ENCODE measurements at regions not wholly inside any gene's neighbourhood (a gene's known extent, or its start where the extent isn't known, plus 50 kb on each side); places are given as distances from the start of the nearest gene placed in this dataset.
"Not testable (repeated sequence)": the region's sequence is repeated elsewhere in the genome, so short reads cannot be mapped to it uniquely, and the experiment has no call there.

DNA sequence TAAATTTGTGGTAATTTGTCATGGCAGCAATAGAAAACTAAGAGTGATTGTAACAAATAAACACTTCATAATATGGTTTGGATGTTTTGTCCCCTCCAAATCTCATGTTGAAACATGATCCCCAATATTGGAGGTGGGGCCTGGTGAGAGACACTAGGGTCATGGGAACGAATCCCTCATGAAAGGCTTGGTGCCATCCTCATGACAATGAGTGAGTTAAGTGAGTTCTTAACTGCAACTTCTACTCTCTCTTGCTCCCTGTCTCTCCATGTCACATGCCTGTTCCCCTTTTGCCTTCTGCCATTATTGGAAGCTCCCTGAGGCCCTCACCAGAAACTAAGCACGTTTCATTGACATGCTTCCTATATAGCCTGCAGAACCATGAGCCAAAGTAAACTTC is 1233.2 kb downstream of the OLFM4 start:
- no peak overlapping the region for H3K27ac ChIP-seq (ENCODE audit: low read depth, low read length)
- H3K4me3 ChIP-seq (ENCODE audit: low read depth, low read length), result no peak overlapping the region
- no peak for DNase-seq (ENCODE audit: low read depth, low spot score)
- TF ChIP-seq, protein P1, sequence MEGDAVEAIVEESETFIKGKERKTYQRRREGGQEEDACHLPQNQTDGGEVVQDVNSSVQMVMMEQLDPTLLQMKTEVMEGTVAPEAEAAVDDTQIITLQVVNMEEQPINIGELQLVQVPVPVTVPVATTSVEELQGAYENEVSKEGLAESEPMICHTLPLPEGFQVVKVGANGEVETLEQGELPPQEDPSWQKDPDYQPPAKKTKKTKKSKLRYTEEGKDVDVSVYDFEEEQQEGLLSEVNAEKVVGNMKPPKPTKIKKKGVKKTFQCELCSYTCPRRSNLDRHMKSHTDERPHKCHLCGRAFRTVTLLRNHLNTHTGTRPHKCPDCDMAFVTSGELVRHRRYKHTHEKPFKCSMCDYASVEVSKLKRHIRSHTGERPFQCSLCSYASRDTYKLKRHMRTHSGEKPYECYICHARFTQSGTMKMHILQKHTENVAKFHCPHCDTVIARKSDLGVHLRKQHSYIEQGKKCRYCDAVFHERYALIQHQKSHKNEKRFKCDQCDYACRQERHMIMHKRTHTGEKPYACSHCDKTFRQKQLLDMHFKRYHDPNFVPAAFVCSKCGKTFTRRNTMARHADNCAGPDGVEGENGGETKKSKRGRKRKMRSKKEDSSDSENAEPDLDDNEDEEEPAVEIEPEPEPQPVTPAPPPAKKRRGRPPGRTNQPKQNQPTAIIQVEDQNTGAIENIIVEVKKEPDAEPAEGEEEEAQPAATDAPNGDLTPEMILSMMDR (IDR thresholded peaks at IDR 0.05; ENCODE audit: low read depth, low read length), result no peak
- no peaks in the 10 kb centered on the region for H3K27me3 ChIP-seq (ENCODE audit: control insufficient read depth, insufficient read depth, low read length)
- ChIA-PET CTCF (no interaction called here), POLR2A (no interaction called here)
- H3K9me3 ChIP-seq (ENCODE audit: control insufficient read depth, insufficient read depth, low read length), result no peaks in the 10 kb centered on the region; the same call in 1 of the 2 replicates

DNA sequence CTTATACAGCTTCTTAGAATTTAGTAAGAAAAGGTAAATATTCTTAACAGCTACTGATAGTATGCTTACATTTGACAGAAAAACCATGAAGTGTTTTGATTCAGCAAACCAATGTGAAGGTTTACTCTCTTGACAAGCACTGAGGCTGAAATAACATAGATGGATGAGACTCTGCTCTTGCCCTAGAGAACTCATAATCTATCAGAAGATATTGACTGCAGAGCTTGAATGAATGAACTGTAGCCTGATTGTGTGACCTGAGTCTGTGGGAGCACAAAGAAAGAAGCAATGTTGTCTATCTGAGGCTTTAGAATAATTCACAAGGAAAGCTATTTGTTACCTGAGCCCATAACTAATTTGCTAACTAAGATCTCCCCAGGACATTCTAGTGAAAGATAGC is 1235.3 kb downstream of the OLFM4 start:
- CTCF ChIA-PET, result no interaction called here

DNA sequence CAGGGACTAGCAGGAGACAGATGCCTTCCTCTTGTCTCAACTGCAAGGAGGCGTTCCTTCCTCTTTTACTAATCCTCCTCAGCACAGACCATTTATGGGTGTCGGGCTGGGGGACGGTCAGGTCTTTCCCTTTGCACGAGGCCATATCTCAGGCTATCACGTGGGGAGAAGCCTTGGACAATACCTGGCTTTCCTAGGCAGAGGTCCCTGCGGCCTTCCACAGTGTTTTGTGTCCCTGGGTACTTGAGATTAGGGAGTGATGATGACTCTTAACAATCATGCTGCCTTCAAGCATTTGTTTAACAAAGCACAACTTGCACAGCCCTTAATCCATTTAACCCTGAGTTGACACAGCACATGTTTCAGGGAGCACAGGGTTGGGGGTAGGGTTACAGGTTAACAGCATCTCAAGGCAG is 1238.6 kb downstream of the OLFM4 start:
- H3K4me3 ChIP-seq (ENCODE audit: low read depth, low read length); CTCF ChIA-PET; DNase-seq (ENCODE audit: low read depth, low spot score); H3K27me3 ChIP-seq (ENCODE audit: control insufficient read depth, insufficient read depth, low read length); H3K27ac ChIP-seq (ENCODE audit: low read depth, low read length); H3K9me3 ChIP-seq (ENCODE audit: control insufficient read depth, insufficient read depth, low read length); POLR2A ChIA-PET: not testable (repeated sequence)

More for the DNA sequence above, 1235.3 kb downstream of the OLFM4 start:
- POLR2A ChIA-PET, result no interaction called here
- H3K27me3 ChIP-seq (ENCODE audit: control insufficient read depth, insufficient read depth, low read length), result no peaks in the 10 kb centered on the region
- no peak for DNase-seq (ENCODE audit: low read depth, low spot score)
- H3K9me3 ChIP-seq (ENCODE audit: control insufficient read depth, insufficient read depth, low read length), result peaks cover under 1% of the 10 kb centered on the region
- no peak overlapping the region for H3K4me3 ChIP-seq (ENCODE audit: low read depth, low read length)
- TF ChIP-seq, protein P1 (IDR thresholded peaks at IDR 0.05; ENCODE audit: low read depth, low read length), result no peak
- no peak overlapping the region for H3K27ac ChIP-seq (ENCODE audit: low read depth, low read length)

DNA sequence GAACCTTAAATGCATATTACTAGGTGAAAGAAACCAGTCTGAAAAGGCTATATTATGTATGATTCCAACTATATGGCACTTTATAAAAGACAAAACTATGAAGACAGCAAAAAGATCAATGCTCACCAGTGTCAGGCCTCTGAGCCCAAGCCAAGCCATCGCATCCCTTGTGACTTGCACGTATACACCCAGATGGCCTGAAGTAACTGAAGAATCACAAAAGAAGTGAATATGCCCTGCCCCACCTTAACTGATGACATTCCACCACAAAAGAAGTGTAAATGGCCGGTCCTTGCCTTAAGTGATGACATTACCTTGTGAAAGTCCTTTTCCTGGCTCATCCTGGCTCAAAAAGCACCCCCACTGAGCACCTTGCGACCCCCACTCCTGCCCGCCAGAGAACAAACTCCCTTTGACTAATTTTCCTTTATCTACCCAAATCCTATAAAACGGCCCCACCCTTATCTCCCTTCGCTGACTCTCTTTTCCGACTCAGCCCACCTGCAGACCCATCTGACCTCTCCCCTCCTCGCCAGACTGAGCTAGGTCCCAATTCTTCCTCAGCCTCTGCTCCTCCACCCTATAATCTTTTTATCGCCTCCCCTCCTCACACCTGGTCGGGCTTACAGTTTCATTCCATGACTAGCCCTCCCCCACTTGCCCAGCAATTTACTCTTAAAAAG is 1239.5 kb downstream of the OLFM4 start:
- POLR2A ChIA-PET; CTCF ChIA-PET; H3K9me3 ChIP-seq (ENCODE audit: control insufficient read depth, insufficient read depth, low read length); H3K27ac ChIP-seq (ENCODE audit: low read depth, low read length); H3K27me3 ChIP-seq (ENCODE audit: control insufficient read depth, insufficient read depth, low read length); DNase-seq (ENCODE audit: low read depth, low spot score); H3K4me3 ChIP-seq (ENCODE audit: low read depth, low read length): not testable (repeated sequence)

DNA sequence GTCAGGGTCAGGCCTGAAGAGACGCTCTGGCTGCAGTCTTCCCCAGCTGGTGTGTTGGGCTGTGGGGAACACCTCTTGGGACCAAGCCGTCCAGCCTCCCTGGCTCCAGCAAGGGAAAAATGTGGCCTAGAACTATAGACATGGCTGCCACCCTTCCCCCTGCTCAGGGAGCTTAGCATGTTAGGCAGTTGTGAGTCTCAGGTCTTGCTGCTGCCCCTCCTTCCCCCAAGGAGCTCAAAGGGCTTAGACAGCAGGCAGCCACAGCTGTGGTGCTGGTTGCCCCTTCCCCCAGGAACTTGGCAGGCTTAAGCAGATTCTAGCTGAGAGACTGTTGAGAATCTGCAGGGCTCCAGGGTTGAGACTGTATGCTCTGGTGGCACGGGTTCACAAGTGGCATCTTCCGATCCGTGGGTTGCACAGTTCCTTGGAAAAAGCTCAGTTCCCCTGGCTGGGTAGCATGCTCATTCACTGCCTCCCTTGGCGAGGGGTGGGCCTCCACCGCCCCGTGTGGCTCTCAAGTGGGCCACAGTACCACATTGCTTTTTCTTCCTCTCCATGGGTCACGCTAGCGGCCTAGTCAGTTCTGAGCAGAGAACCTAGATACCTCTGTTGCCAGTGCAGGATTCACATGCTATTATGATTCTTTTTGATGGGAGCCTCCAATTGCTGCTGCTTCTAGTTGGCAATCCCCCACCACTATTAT is 1258.6 kb downstream of the OLFM4 start:
- CTCF ChIA-PET, result no interaction called here
- TF ChIP-seq, protein P1 (IDR thresholded peaks at IDR 0.05; ENCODE audit: low read depth, low read length), result no peak
- Histone ChIP-seq H3K9me3 (ENCODE audit: control insufficient read depth, insufficient read depth, low read length) (peaks cover 12% of the 10 kb centered on the region), H3K27ac (ENCODE audit: low read depth, low read length) (no peak overlapping the region), H3K27me3 (ENCODE audit: control insufficient read depth, insufficient read depth, low read length) (no peaks in the 10 kb centered on the region), H3K4me3 (ENCODE audit: low read depth, low read length) (no peak overlapping the region)
- POLR2A ChIA-PET, result no interaction called here
- no peak for DNase-seq (ENCODE audit: low read depth, low spot score)

DNA sequence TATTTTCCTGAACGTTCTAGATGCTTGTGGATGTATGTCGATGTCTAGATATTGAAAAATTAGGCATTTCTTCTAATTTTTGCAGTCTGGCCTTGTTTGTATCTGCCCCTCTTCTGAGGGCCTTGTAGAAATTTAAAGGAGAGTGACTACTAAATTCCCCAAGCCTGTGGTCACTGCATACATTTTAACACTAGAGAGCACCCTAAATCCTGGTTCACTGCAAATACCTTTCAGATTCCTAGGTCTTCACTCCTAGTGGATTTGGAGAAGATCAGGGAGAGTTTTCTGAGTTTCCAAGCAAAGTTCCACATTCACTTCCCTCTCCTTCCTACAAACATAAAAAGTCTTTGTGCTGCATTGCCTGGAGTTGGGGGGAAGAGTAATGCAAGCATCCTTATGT is 1272.5 kb downstream of the OLFM4 start:
- Histone ChIP-seq H3K27ac (ENCODE audit: low read depth, low read length) (no peak overlapping the region), H3K4me3 (ENCODE audit: low read depth, low read length) (no peak overlapping the region), H3K9me3 (ENCODE audit: control insufficient read depth, insufficient read depth, low read length) (peaks cover 26% of the 10 kb centered on the region), H3K27me3 (ENCODE audit: control insufficient read depth, insufficient read depth, low read length) (no peaks in the 10 kb centered on the region)
- no peak for DNase-seq (ENCODE audit: low read depth, low spot score)
- TF ChIP-seq, protein P1 (IDR thresholded peaks at IDR 0.05; ENCODE audit: low read depth, low read length), result no peak
- ChIA-PET CTCF (no interaction called here), POLR2A (no interaction called here)

Data from AG04450 (cell line).